Tibial nerve (tissue), 4 donors: ENCODE measurements at regions not wholly inside any gene's neighbourhood (a gene's known extent, or its start where the extent isn't known, plus 50 kb on each side); places are given as distances from the start of the nearest gene placed in this dataset.

Source experiments
- DNase-seq, 2 donors: peaks; one replicate each; pipeline ENCODE4 v3.0.0-alpha.2; 2019; ENCODE audit warnings: low spot score in 2 of 2
- H3K27ac ChIP-seq, 4 donors: fragments of 200-600 bp; sonication (generic) in 3 of 4; one replicate each; pipeline ENCODE4 v1.5.1; 2017 to 2019; ENCODE audit warnings: mild to moderate bottlenecking in 1 of 4
- H3K27me3 ChIP-seq, 2 donors: fragments of 200-600 bp; sonication (generic) in 1 of 2; one replicate each; pipeline versions ENCODE4 v1.5.1 to v1.6.0; 2017 to 2019
- H3K36me3 ChIP-seq, 3 donors: fragments of 200-600 bp; sonication (generic); one replicate each; pipeline ENCODE4 v1.5.1; 2018 to 2019
- H3K4me1 ChIP-seq, 4 donors: fragments of 200-600 bp; sonication (generic) in 3 of 4; one replicate each; pipeline ENCODE4 v1.5.1; 2017 to 2019
- H3K4me3 ChIP-seq, 4 donors: fragments of 200-600 bp; sonication (generic) in 3 of 4; one replicate each; pipeline ENCODE4 v1.5.1; 2017 to 2019; ENCODE audit warnings: mild to moderate bottlenecking in 1 of 4, moderate library complexity in 1 of 4
- H3K9me3 ChIP-seq, 4 donors: fragments of 200-600 bp; sonication (generic) in 3 of 4; one replicate each; pipeline ENCODE4 v1.5.1; 2017 to 2019
- EP300 ChIP-seq, 2 donors: sonication (generic); formaldehyde crosslinking; IDR thresholded peaks; one replicate each; pipeline ENCODE4 v1.6.1; 2017; ENCODE audit warnings: antibody characterized with exemption in 2 of 2, mild to moderate bottlenecking in 1 of 2
- POLR2A ChIP-seq, 2 donors: fragments of 450-650 bp; IDR thresholded peaks; one replicate each; pipeline ENCODE4 v1.6.1; 2017; ENCODE audit warnings: antibody characterized with exemption in 2 of 2, mild to moderate bottlenecking in 2 of 2, moderate library complexity in 2 of 2
- WGBS, 2 donors: methylation state at CpG; one replicate each; pipeline ENCODE4 v1.1.5; 2018; 5-methylcytosine and 5-hydroxymethylcytosine counted together
- TF ChIP-seq, protein P1 (sequence below), 5 experiments: fragments of 200-600 bp in 3 of 5; fragments of 450-650 bp in 2 of 5; sonication (generic) in 3 of 5; IDR thresholded peaks; one replicate each; pipeline ENCODE4 v1.5.1; 2016 to 2019; ENCODE audit warnings: antibody characterized with exemption in 5 of 5, mild to moderate bottlenecking in 3 of 5, moderate library complexity in 2 of 5

DNA sequence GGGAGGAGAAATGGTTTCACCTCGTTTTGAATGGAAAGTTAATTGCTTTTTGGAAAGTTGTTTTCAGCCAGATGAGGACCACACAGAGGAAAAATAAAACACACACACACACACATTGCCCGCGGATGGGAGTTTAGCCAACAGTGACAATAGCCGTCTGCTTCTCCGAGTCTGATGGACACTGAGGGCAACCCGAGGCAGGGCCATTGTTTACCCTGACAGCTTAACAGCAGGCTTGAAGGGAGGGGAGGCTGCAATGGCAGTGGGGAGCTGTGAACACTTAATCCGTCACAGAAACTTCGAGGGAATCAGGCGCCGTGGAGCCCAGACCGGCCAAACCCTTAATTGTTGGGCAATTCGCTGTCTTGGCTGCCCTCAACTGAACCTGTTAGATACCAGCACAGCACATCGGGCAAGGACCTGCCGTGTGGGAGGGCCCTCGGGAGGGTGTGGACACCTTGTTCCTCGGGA is 145.9 kb downstream of the ACKR3 start:
- no peaks in the 10 kb centered on the region for H3K9me3 ChIP-seq
- peak overlapping the region in 3 of 4 donors; percentile 37 to 69 (median 46) for H3K27ac ChIP-seq
- peak; percentile 46 to 62 for DNase-seq
- TF ChIP-seq POLR2A (IDR thresholded peaks at IDR 0.05) (no peak), EP300 (IDR thresholded peaks at IDR 0.05) (peak; percentile 55 to 73)
- TF ChIP-seq, protein P1, sequence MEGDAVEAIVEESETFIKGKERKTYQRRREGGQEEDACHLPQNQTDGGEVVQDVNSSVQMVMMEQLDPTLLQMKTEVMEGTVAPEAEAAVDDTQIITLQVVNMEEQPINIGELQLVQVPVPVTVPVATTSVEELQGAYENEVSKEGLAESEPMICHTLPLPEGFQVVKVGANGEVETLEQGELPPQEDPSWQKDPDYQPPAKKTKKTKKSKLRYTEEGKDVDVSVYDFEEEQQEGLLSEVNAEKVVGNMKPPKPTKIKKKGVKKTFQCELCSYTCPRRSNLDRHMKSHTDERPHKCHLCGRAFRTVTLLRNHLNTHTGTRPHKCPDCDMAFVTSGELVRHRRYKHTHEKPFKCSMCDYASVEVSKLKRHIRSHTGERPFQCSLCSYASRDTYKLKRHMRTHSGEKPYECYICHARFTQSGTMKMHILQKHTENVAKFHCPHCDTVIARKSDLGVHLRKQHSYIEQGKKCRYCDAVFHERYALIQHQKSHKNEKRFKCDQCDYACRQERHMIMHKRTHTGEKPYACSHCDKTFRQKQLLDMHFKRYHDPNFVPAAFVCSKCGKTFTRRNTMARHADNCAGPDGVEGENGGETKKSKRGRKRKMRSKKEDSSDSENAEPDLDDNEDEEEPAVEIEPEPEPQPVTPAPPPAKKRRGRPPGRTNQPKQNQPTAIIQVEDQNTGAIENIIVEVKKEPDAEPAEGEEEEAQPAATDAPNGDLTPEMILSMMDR (IDR thresholded peaks at IDR 0.05): no peak
- H3K36me3 ChIP-seq: no peaks in the 10 kb centered on the region
- H3K4me1 ChIP-seq: peaks cover 0 to 47% (median 19%) of the 10 kb centered on the region in 4 donors
- no peak overlapping the region for H3K4me3 ChIP-seq
- no peaks in the 10 kb centered on the region for H3K27me3 ChIP-seq
- 21% methylated on average over 14 to 16 of the region's 16 CpGs for WGBS, 2 donors

- 97 to 98% methylated on average over 3 of the region's 3 CpGs for WGBS, 2 donors
- no peak for TF ChIP-seq EP300 (IDR thresholded peaks at IDR 0.05)
- TF ChIP-seq, protein P1 (IDR thresholded peaks at IDR 0.05): no peak
- TF ChIP-seq POLR2A (IDR thresholded peaks at IDR 0.05): no peak
- H3K27ac ChIP-seq: no peak overlapping the region
- H3K36me3 ChIP-seq: no peaks in the 10 kb centered on the region
- peaks cover 0 to 44% (median 19%) of the 10 kb centered on the region in 4 donors for H3K4me1 ChIP-seq
- no peak overlapping the region for H3K4me3 ChIP-seq
- no peak for DNase-seq
- H3K9me3 ChIP-seq: no peaks in the 10 kb centered on the region
- H3K27me3 ChIP-seq: no peaks in the 10 kb centered on the region
Observed at GRCh38 chr2:236717120-236717519, 147.5 kb downstream of the ACKR3 start.

- no peak overlapping the region for H3K4me3 ChIP-seq
- no peaks in the 10 kb centered on the region for H3K27me3 ChIP-seq
- TF ChIP-seq, protein P1 (IDR thresholded peaks at IDR 0.05): no peak
- no peak for TF ChIP-seq EP300 (IDR thresholded peaks at IDR 0.05)
- H3K36me3 ChIP-seq: no peaks in the 10 kb centered on the region
- H3K4me1 ChIP-seq: peaks cover 0 to 40% (median 19%) of the 10 kb centered on the region in 4 donors
- 63 to 69% methylated on average over 6 of the region's 6 CpGs for WGBS, 2 donors
- DNase-seq: no peak
- H3K27ac ChIP-seq: no peak overlapping the region
- no peaks in the 10 kb centered on the region for H3K9me3 ChIP-seq
Observed at GRCh38 chr2:236717729-236718128, 148.1 kb downstream of the ACKR3 start.

DNA sequence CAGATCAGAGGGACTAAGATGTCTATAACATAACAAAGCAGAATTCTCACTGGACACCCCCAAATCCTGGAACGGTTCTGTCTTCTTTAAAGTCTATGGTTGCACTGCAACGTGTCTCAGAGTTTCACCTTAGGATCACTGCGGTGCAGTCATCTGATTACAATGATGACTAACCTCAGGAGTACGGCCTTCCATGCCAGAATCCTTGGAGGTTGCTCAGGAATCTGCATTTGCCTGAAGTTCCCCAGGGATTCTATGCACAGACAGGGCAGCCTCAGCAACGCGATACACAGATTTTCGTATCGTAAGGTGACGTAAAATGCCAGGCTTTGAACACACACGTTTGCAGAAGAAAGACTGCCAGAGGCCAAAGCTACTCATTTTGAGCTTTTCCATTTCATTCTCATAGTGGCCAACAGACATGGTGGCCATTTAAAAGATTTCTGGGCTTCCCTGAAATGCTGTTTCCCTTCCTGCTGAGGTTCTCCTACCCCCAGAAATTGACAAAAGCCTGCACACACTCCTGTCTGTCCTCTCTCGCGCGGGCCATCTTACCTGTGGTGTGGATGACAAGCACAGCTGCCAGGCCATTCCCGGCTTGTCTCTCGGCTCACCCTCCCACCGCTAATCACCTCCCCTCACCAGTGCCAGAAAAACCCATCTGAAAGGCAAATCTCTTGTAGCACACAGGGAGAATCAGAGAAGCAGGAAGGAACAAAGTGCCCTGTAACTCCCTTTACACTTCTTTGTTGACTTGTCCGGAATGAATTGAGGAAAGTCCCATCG is 148.8 kb downstream of the ACKR3 start:
- Histone ChIP-seq H3K27me3 (no peaks in the 10 kb centered on the region), H3K4me3 (no peak overlapping the region), H3K36me3 (no peaks in the 10 kb centered on the region), H3K9me3 (no peaks in the 10 kb centered on the region), H3K27ac (no peak overlapping the region), H3K4me1 (peaks cover 0 to 33% (median 15%) of the 10 kb centered on the region in 4 donors)
- DNase-seq: no peak
- 87 to 92% methylated on average over 18 of the region's 18 CpGs for WGBS, 2 donors
- TF ChIP-seq, protein P1 (IDR thresholded peaks at IDR 0.05): no peak
- TF ChIP-seq POLR2A (IDR thresholded peaks at IDR 0.05) (no peak), EP300 (IDR thresholded peaks at IDR 0.05) (no peak)

GRCh38 chr2:236719192-236719635 is 149.6 kb downstream of the ACKR3 start:
- 85 to 89% methylated on average over 9 of the region's 9 CpGs for WGBS, 2 donors
- TF ChIP-seq POLR2A (IDR thresholded peaks at IDR 0.05) (no peak), EP300 (IDR thresholded peaks at IDR 0.05) (no peak)
- TF ChIP-seq, protein P1 (IDR thresholded peaks at IDR 0.05): no peak
- DNase-seq: no peak
- Histone ChIP-seq H3K4me3 (no peak overlapping the region), H3K4me1 (peaks cover 0 to 25% (median 9%) of the 10 kb centered on the region in 4 donors), H3K27ac (no peak overlapping the region), H3K36me3 (no peaks in the 10 kb centered on the region), H3K27me3 (no peaks in the 10 kb centered on the region), H3K9me3 (no peaks in the 10 kb centered on the region)
